GM12878 (cell line): ENCODE measurements at regions not wholly inside any gene's neighbourhood (a gene's known extent, or its start where the extent isn't known, plus 50 kb on each side); places are given as distances from the start of the nearest gene placed in this dataset.

Experiments used
- ATAC-seq: fragments of 200-7000 bp; cut with Tn5 transposase; 3 replicates; pipeline ENCODE4 v1.9.1; 2020; ENCODE audit warnings: mild to moderate bottlenecking, moderate library complexity
- BruUV-seq: library from RNA; stranded (reverse); fragments of 400-500 nt; replicated peaks from 2 replicates; lab custom pipeline; 2021; lab: Mats Ljungman, UMichigan
- CTCF ChIA-PET: fragments of 300-600 bp; sonication (Branson Sonifier 250); formaldehyde crosslinking; extraction: SDS; loops from one replicate; lab custom pipeline; 2021; ENCODE audit warnings: inconsistent platforms; lab: Yijun Ruan, JAX
- POLR2A ChIA-PET: fragments of 350-600 bp; formaldehyde crosslinking; extraction: SDS; loops from one replicate; lab custom pipeline; 2021; ENCODE audit warnings: inconsistent platforms; lab: Charles Lee
- RAD21 ChIA-PET: fragments of 300-600 bp; sonication (Branson Sonifier 250); formaldehyde crosslinking; loops from one replicate; lab custom pipeline; 2023; ENCODE audit warnings: antibody characterized with exemption; ENCODE audit not compliant: unreplicated experiment; lab: Charles Lee
- SMC1A ChIA-PET: fragments of 300-600 bp; sonication (Branson Sonifier 250); formaldehyde crosslinking; loops from one replicate; lab custom pipeline; 2023; ENCODE audit not compliant: unreplicated experiment, uncharacterized antibody; lab: Charles Lee
- DNase-seq: peaks from one replicate; pipeline ENCODE4 v3.0.0-alpha.2; 2011; ENCODE audit warnings: low read depth, low spot score
- FAIRE-seq: peaks from 3 replicates; lab custom pipeline; 2011; peaks lifted over from hg19 to GRCh38; lab: Jason Lieb, UNC
- H2AFZ ChIP-seq: 2 replicates; pipeline ENCODE4 v1.6.0; 2011; ENCODE audit warnings: low read depth, low read length, control low read depth; ENCODE audit not compliant: control insufficient read depth
- H3K27ac ChIP-seq: 2 replicates; pipeline ENCODE4 v1.5.1; 2011; ENCODE audit warnings: control low read depth; ENCODE audit not compliant: control insufficient read depth, insufficient read depth
- H3K27me3 ChIP-seq, 2 experiments: replicated peaks in 1 of 2; 2 replicates each; pipeline versions ENCODE4 v1.6.0 to v1.6.1; 2011; ENCODE audit warnings: low read length in 1 of 2; ENCODE audit not compliant: control insufficient read depth in 2 of 2, insufficient read depth in 2 of 2
- H3K36me3 ChIP-seq, 2 experiments: 2 replicates each; pipeline ENCODE4 v1.5.1; 2011; ENCODE audit warnings: low read length in 1 of 2; ENCODE audit not compliant: control insufficient read depth in 2 of 2, insufficient read depth in 2 of 2
- H3K4me1 ChIP-seq: 2 replicates; pipeline ENCODE4 v1.6.1; 2011; ENCODE audit warnings: mild to moderate bottlenecking, low read length, moderate library complexity, mixed read lengths; ENCODE audit not compliant: control insufficient read depth, insufficient read depth
- H3K4me2 ChIP-seq: 2 replicates; pipeline ENCODE4 v1.6.0; 2011; ENCODE audit warnings: control low read depth; ENCODE audit not compliant: control insufficient read depth, insufficient read depth
- H3K4me3 ChIP-seq: fragments of 200-600 bp; sonication (generic); 2 replicates; pipeline ENCODE4 v1.5.1; 2016
- H3K79me2 ChIP-seq: 2 replicates; pipeline ENCODE4 v1.6.0; 2011; ENCODE audit warnings: low read length; ENCODE audit not compliant: control insufficient read depth, insufficient read depth
- H3K9ac ChIP-seq: 2 replicates; pipeline ENCODE4 v1.8.0; 2011; ENCODE audit warnings: low read length, control low read depth, mixed read lengths; ENCODE audit not compliant: control insufficient read depth, insufficient read depth
- H3K9me3 ChIP-seq: replicated peaks from 3 replicates; pipeline ENCODE4 v1.5.1; 2011; ENCODE audit warnings: mild to moderate bottlenecking, low read length; ENCODE audit not compliant: control insufficient read depth, insufficient read depth
- H4K20me1 ChIP-seq: 2 replicates; pipeline ENCODE4 v1.6.0; 2011; ENCODE audit not compliant: control insufficient read depth, insufficient read depth
- DPF2 ChIP-seq: fragments of 450-650 bp; IDR thresholded peaks from 2 replicates; pipeline ENCODE4 v1.6.1; 2017; ENCODE audit warnings: mild to moderate bottlenecking
- LARP7 ChIP-seq: fragments of 450-650 bp; IDR thresholded peaks from 2 replicates; pipeline ENCODE4 v1.6.1; 2017; ENCODE audit warnings: mild to moderate bottlenecking
- NFYB ChIP-seq: IDR thresholded peaks from 2 replicates; pipeline ENCODE4 v1.6.1; 2011; ENCODE audit warnings: low read depth, mild to moderate bottlenecking, low read length, improper control_type of control experiment, moderate library complexity; ENCODE audit not compliant: insufficient read depth
- PBX3 ChIP-seq: IDR thresholded peaks from 2 replicates; pipeline ENCODE4 v1.6.1; 2011; ENCODE audit warnings: mild to moderate bottlenecking, low read depth, low read length, moderate library complexity; ENCODE audit not compliant: insufficient replicate concordance
- POLR2AphosphoS2 ChIP-seq: IDR thresholded peaks from 2 replicates; pipeline ENCODE4 v1.6.1; 2011; ENCODE audit warnings: low read depth, mild to moderate bottlenecking, low read length, improper control_type of control experiment, moderate library complexity
- RAD51 ChIP-seq: fragments of 450-650 bp; IDR thresholded peaks from 2 replicates; pipeline ENCODE4 v1.6.1; 2016; ENCODE audit warnings: moderate library complexity, mild to moderate bottlenecking, inconsistent platforms
- in situ Hi-C: fragments of 300-500 bp; cut with MboI; formaldehyde crosslinking; loops from 9 replicates; pipeline ENCODE4 v1.14.3; 2018; ENCODE audit warnings: mixed read lengths
- intact Hi-C: fragments of 100-400 bp; cut with micrococcal nuclease; formaldehyde crosslinking; loops from one replicate; pipeline ENCODE4 v1.14.2; 2022; ENCODE audit not compliant: unreplicated experiment
- TF ChIP-seq, protein P1 (sequence below): fragments of 150-350 bp; IDR thresholded peaks from 2 replicates; pipeline ENCODE4 v1.6.1; 2016; ENCODE audit warnings: low read depth, low read length
- TF ChIP-seq, protein P2 (sequence below): fragments of 450-650 bp; IDR thresholded peaks from 2 replicates; pipeline ENCODE4 v1.6.1; 2018; ENCODE audit warnings: borderline replicate concordance, mild to moderate bottlenecking; ENCODE audit not compliant: partially characterized antibody
- TF ChIP-seq, protein P3 (sequence below): fragments of 450-650 bp; IDR thresholded peaks from 2 replicates; pipeline ENCODE4 v1.6.1; 2017; ENCODE audit warnings: mild to moderate bottlenecking

- TF ChIP-seq, protein P1, sequence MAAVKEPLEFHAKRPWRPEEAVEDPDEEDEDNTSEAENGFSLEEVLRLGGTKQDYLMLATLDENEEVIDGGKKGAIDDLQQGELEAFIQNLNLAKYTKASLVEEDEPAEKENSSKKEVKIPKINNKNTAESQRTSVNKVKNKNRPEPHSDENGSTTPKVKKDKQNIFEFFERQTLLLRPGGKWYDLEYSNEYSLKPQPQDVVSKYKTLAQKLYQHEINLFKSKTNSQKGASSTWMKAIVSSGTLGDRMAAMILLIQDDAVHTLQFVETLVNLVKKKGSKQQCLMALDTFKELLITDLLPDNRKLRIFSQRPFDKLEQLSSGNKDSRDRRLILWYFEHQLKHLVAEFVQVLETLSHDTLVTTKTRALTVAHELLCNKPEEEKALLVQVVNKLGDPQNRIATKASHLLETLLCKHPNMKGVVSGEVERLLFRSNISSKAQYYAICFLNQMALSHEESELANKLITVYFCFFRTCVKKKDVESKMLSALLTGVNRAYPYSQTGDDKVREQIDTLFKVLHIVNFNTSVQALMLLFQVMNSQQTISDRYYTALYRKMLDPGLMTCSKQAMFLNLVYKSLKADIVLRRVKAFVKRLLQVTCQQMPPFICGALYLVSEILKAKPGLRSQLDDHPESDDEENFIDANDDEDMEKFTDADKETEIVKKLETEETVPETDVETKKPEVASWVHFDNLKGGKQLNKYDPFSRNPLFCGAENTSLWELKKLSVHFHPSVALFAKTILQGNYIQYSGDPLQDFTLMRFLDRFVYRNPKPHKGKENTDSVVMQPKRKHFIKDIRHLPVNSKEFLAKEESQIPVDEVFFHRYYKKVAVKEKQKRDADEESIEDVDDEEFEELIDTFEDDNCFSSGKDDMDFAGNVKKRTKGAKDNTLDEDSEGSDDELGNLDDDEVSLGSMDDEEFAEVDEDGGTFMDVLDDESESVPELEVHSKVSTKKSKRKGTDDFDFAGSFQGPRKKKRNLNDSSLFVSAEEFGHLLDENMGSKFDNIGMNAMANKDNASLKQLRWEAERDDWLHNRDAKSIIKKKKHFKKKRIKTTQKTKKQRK, result no peak
These were observed 944.0 kb upstream of the ADGRL4 start (continued) for GRCh38 chr1:79950511-79950910.

- no peak overlapping the region for H3K4me3 ChIP-seq
- H3K9me3 ChIP-seq, result no peaks in the 10 kb centered on the region
- H3K4me1 ChIP-seq, result no peaks in the 10 kb centered on the region
- SMC1A ChIA-PET, result no interaction called here
- DNase-seq (no peak), FAIRE-seq (no peak), ATAC-seq (no peak)
- no peak overlapping the region for H3K4me2 ChIP-seq
- CTCF ChIA-PET, result no interaction called here
- no peak overlapping the region for H2AFZ ChIP-seq
- intact Hi-C loops (no loop called here), in situ Hi-C loops (no loop called here)
- H3K27me3 ChIP-seq, result no peaks in the 10 kb centered on the region
- no peak overlapping the region for H3K9ac ChIP-seq
- H3K36me3 ChIP-seq, result no peaks in the 10 kb centered on the region
- no peaks in the 10 kb centered on the region for H3K79me2 ChIP-seq
- RAD21 ChIA-PET, result no interaction called here
- no peak overlapping the region for H3K27ac ChIP-seq
- POLR2A ChIA-PET, result no interaction called here
- H4K20me1 ChIP-seq, result no peaks in the 10 kb centered on the region
- TF ChIP-seq PBX3, result no peak
- TF ChIP-seq NFYB, result no peak
- TF ChIP-seq POLR2AphosphoS2, result no peak
- no peak for TF ChIP-seq LARP7
- no peak for TF ChIP-seq DPF2
- TF ChIP-seq RAD51, result no peak
- TF ChIP-seq, protein P2, sequence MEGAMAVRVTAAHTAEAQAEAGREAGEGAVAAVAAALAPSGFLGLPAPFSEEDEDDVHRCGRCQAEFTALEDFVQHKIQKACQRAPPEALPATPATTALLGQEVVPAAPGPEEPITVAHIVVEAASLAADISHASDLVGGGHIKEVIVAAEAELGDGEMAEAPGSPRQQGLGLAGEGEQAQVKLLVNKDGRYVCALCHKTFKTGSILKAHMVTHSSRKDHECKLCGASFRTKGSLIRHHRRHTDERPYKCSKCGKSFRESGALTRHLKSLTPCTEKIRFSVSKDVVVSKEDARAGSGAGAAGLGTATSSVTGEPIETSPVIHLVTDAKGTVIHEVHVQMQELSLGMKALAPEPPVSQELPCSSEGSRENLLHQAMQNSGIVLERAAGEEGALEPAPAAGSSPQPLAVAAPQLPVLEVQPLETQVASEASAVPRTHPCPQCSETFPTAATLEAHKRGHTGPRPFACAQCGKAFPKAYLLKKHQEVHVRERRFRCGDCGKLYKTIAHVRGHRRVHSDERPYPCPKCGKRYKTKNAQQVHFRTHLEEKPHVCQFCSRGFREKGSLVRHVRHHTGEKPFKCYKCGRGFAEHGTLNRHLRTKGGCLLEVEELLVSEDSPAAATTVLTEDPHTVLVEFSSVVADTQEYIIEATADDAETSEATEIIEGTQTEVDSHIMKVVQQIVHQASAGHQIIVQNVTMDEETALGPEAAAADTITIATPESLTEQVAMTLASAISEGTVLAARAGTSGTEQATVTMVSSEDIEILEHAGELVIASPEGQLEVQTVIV, result no peak
- TF ChIP-seq, protein P3, sequence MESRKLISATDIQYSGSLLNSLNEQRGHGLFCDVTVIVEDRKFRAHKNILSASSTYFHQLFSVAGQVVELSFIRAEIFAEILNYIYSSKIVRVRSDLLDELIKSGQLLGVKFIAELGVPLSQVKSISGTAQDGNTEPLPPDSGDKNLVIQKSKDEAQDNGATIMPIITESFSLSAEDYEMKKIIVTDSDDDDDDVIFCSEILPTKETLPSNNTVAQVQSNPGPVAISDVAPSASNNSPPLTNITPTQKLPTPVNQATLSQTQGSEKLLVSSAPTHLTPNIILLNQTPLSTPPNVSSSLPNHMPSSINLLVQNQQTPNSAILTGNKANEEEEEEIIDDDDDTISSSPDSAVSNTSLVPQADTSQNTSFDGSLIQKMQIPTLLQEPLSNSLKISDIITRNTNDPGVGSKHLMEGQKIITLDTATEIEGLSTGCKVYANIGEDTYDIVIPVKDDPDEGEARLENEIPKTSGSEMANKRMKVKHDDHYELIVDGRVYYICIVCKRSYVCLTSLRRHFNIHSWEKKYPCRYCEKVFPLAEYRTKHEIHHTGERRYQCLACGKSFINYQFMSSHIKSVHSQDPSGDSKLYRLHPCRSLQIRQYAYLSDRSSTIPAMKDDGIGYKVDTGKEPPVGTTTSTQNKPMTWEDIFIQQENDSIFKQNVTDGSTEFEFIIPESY, result no peak
- TF ChIP-seq, all 136 proteins: peak for 0
- no TSS peak for BruUV-seq
These were observed 938.9 kb upstream of the ADGRL4 start for GRCh38 chr1:79945391-79945790.
